Fibroblast of skin of left quadriceps (primary cell): ENCODE measurements at regions not wholly inside any gene's neighbourhood (a gene's known extent, or its start where the extent isn't known, plus 50 kb on each side); places are given as distances from the start of the nearest gene placed in this dataset.

Experiments
- DNase-seq, 2 experiments: peaks; one replicate each; pipeline ENCODE4 v3.0.0-alpha.2; 2013; ENCODE audit warnings: low read depth in 2 of 2

- no peak for DNase-seq
These were observed 395.2 kb upstream of the MAP3K7 start for GRCh38 chr6:90982051-90982450.

GRCh38 chr6:90978046-90978445 lies 391.2 kb upstream of the MAP3K7 start:
- no peak for DNase-seq

GRCh38 chr6:90977513-90977912 lies 390.6 kb upstream of the MAP3K7 start:
- DNase-seq: no peak

GRCh38 chr6:90976341-90976740 lies 389.5 kb upstream of the MAP3K7 start:
- no peak for DNase-seq

GRCh38 chr6:90975741-90976140 lies 388.9 kb upstream of the MAP3K7 start:
- DNase-seq: no peak

- DNase-seq: no peak
These were observed 386.3 kb upstream of the MAP3K7 start for GRCh38 chr6:90973188-90973587.

- no peak for DNase-seq
These were observed 383.8 kb upstream of the MAP3K7 start for GRCh38 chr6:90970672-90971071.

- no peak for DNase-seq
These were observed 380.6 kb upstream of the MAP3K7 start for GRCh38 chr6:90967471-90967870.

GRCh38 chr6:90960324-90960723 lies 373.5 kb upstream of the MAP3K7 start:
- no peak for DNase-seq

- DNase-seq: no peak
These were observed 368.4 kb upstream of the MAP3K7 start for GRCh38 chr6:90955246-90955645.

GRCh38 chr6:90953405-90954161 lies 366.7 kb upstream of the MAP3K7 start:
- no peak for DNase-seq

- DNase-seq: no peak
These were observed 365.3 kb upstream of the MAP3K7 start for GRCh38 chr6:90952176-90952575.

GRCh38 chr6:90948540-90948939 lies 361.7 kb upstream of the MAP3K7 start:
- no peak for DNase-seq

GRCh38 chr6:90947184-90948064 lies 360.6 kb upstream of the MAP3K7 start:
- DNase-seq: no peak

- DNase-seq: no peak
These were observed 355.0 kb upstream of the MAP3K7 start for GRCh38 chr6:90941885-90942284.

- DNase-seq: peak; percentile 41 to 42
These were observed 354.1 kb upstream of the MAP3K7 start for GRCh38 chr6:90940812-90941481.

- DNase-seq: no peak
These were observed 353.0 kb upstream of the MAP3K7 start for GRCh38 chr6:90939906-90940305.

GRCh38 chr6:90938122-90938521 lies 351.2 kb upstream of the MAP3K7 start:
- peak; percentile 6 to 10 for DNase-seq

- no peak for DNase-seq
These were observed 349.4 kb upstream of the MAP3K7 start for GRCh38 chr6:90936286-90936685.

- no peak for DNase-seq
These were observed 348.1 kb upstream of the MAP3K7 start for GRCh38 chr6:90934966-90935365.

- no peak for DNase-seq
These were observed 347.2 kb upstream of the MAP3K7 start for GRCh38 chr6:90934081-90934480.

GRCh38 chr6:90932351-90932750 lies 345.5 kb upstream of the MAP3K7 start:
- DNase-seq: no peak
